COR-L47 (cell line): ENCODE measurements at regions not wholly inside any gene's neighbourhood (a gene's known extent, or its start where the extent isn't known, plus 50 kb on each side); places are given as distances from the start of the nearest gene placed in this dataset.

Source experiments
- DNase-seq: peaks from one replicate; lab custom pipeline; 2025; lab: John Stamatoyannopoulos, UW

- DNase-seq, result no peak
Measured at GRCh38 chr14:32022938-32023466, 54.1 kb upstream of the ARHGAP5 start.

- DNase-seq, result no peak
Measured at GRCh38 chr14:32023540-32023939, 53.6 kb upstream of the ARHGAP5 start.

- DNase-seq, result no peak
Measured at GRCh38 chr14:32027255-32027939, 49.7 kb upstream of the ARHGAP5 start.
